ENCODE measurements at regions not wholly inside any gene's neighbourhood (a gene's known extent, or its start where the extent isn't known, plus 50 kb on each side); places are given as distances from the start of the nearest gene placed in this dataset.

GRCh38 chr15:98583771-98584430, 64.4 kb upstream of the IGF1R start:
- TF ChIP-seq CTCF (IDR thresholded peaks at IDR 0.05; ENCODE audit: insufficient read depth, low read depth, low read length) (no peak), EZH2 (IDR thresholded peaks at IDR 0.05; ENCODE audit: insufficient read depth, low read length) (no peak)
